Head of caudate nucleus (tissue), 42 donors: ENCODE measurements at regions not wholly inside any gene's neighbourhood (a gene's known extent, or its start where the extent isn't known, plus 50 kb on each side); places are given as distances from the start of the nearest gene placed in this dataset.

Experiments used
- DNase-seq, 42 donors: peaks; one replicate each; pipeline versions ENCODE4 v3.0.0 to v3.0.0-alpha.2; 2020 to 2021; ENCODE audit warnings: mixed read lengths in 7 of 42
- intact Hi-C: fragments of 100-400 bp; cut with DNase I; formaldehyde crosslinking; loops from one replicate; pipeline ENCODE4 v1.15.0; 2022

DNA sequence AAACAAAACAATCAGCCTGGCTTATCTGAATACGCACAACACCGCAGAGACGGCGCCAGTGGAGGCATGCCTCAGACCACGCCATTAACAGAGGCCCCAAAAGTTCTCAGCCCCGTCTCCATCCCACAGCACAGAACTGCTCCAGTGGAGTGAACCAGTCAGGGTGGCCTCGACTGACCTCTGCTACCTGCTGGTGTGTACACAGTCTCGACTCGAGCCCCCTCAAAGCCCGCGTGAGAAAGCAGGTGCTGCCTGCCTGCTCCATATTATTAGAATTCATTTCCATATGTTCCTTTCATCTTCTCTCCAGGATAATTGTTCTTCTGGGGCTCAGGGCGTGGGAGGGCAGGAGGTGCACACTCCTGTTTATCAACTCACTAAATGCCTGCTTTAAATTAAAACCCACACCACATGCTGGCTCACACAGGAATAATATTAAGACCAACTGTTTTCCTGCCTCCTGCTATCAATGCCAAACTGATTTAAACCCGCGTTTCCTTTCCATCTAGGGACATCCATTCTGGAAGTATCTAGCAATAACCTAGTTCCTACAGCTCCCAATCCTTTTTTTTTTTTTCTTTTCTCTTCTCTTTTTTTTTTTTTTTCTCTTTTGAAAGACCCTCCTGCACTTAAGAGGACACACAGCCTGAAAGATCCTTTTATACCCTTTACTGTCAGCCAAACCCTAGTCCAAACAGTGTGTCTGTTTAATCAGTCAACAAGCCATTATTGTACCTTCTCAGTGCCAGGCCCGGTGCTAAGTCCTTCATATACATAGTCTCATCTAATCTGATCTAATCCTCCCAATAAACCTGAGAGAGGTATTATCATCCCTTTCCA lies 101.2 kb downstream of the TLE3 start:
- no peak for DNase-seq
- intact Hi-C loops, result no loop called here

GRCh38 chr15:69997161-69997485 lies 100.6 kb downstream of the TLE3 start:
- DNase-seq, result no peak
- intact Hi-C loops, result no loop called here
